ENCODE measurements at regions not wholly inside any gene's neighbourhood (a gene's known extent, or its start where the extent isn't known, plus 50 kb on each side); places are given as distances from the start of the nearest gene placed in this dataset.

GRCh38 chr9:28707616-28708015 is 1134.3 kb upstream of the C9orf72 start:
- H3K36me3 ChIP-seq (replicated peaks; ENCODE audit: low read depth, low read length) = no peaks in the 10 kb centered on the region
- H3K9me3 ChIP-seq (ENCODE audit: insufficient read depth, low read length) = no peaks in the 10 kb centered on the region
- no peaks in the 10 kb centered on the region for H3K27me3 ChIP-seq (ENCODE audit: low read depth, low read length)

GRCh38 chr9:28714188-28714587 is 1140.9 kb upstream of the C9orf72 start:
- no peaks in the 10 kb centered on the region for H3K4me1 ChIP-seq (ENCODE audit: low read length)
- no peaks in the 10 kb centered on the region for H3K27me3 ChIP-seq (ENCODE audit: low read depth, low read length)
- no peak overlapping the region for H2AFZ ChIP-seq (ENCODE audit: low read depth, low read length)
- H3K4me3 ChIP-seq (ENCODE audit: low read length) = no peak overlapping the region
- no peaks in the 10 kb centered on the region for H3K79me2 ChIP-seq (ENCODE audit: low read length)
- H3K27ac ChIP-seq (ENCODE audit: low read length) = no peak overlapping the region
- H3K9ac ChIP-seq (ENCODE audit: low read length) = no peak overlapping the region
- TF ChIP-seq EZH2phosphoT487 (IDR thresholded peaks at IDR 0.05; ENCODE audit: low read depth) (no peak), CTCF (IDR thresholded peaks at IDR 0.05; ENCODE audit: low read depth, low read length) (no peak)
- H3K36me3 ChIP-seq (replicated peaks; ENCODE audit: low read depth, low read length) = no peaks in the 10 kb centered on the region
- H4K20me1 ChIP-seq (ENCODE audit: insufficient read depth, low read length) = no peaks in the 10 kb centered on the region
- H3K4me2 ChIP-seq (ENCODE audit: low read length) = no peak overlapping the region
- no peaks in the 10 kb centered on the region for H3K9me3 ChIP-seq (ENCODE audit: insufficient read depth, low read length)

More at GRCh38 chr9:28707616-28708015, 1134.3 kb upstream of the C9orf72 start:
- Histone ChIP-seq H3K27ac (ENCODE audit: low read length) (no peak overlapping the region), H2AFZ (ENCODE audit: low read depth, low read length) (no peak overlapping the region), H4K20me1 (ENCODE audit: insufficient read depth, low read length) (no peaks in the 10 kb centered on the region), H3K9ac (ENCODE audit: low read length) (no peak overlapping the region), H3K4me1 (ENCODE audit: low read length) (no peaks in the 10 kb centered on the region), H3K79me2 (ENCODE audit: low read length) (no peaks in the 10 kb centered on the region), H3K4me2 (ENCODE audit: low read length) (no peak overlapping the region), H3K4me3 (ENCODE audit: low read length) (no peak overlapping the region)
- TF ChIP-seq EZH2phosphoT487 (IDR thresholded peaks at IDR 0.05; ENCODE audit: low read depth) (no peak), CTCF (IDR thresholded peaks at IDR 0.05; ENCODE audit: low read depth, low read length) (no peak)

GRCh38 chr9:28718226-28718625 is 1144.9 kb upstream of the C9orf72 start:
- Histone ChIP-seq H3K9ac (ENCODE audit: low read length) (no peak overlapping the region), H3K4me3 (ENCODE audit: low read length) (no peak overlapping the region), H3K27me3 (ENCODE audit: low read depth, low read length) (no peaks in the 10 kb centered on the region), H3K79me2 (ENCODE audit: low read length) (no peaks in the 10 kb centered on the region), H2AFZ (ENCODE audit: low read depth, low read length) (no peak overlapping the region), H4K20me1 (ENCODE audit: insufficient read depth, low read length) (no peaks in the 10 kb centered on the region), H3K9me3 (ENCODE audit: insufficient read depth, low read length) (no peaks in the 10 kb centered on the region), H3K27ac (ENCODE audit: low read length) (no peak overlapping the region), H3K36me3 (replicated peaks; ENCODE audit: low read depth, low read length) (no peaks in the 10 kb centered on the region), H3K4me2 (ENCODE audit: low read length) (no peak overlapping the region), H3K4me1 (ENCODE audit: low read length) (no peaks in the 10 kb centered on the region)
- TF ChIP-seq EZH2phosphoT487 (IDR thresholded peaks at IDR 0.05; ENCODE audit: low read depth) (no peak), CTCF (IDR thresholded peaks at IDR 0.05; ENCODE audit: low read depth, low read length) (no peak)

GRCh38 chr9:28720746-28721145 is 1147.5 kb upstream of the C9orf72 start:
- no peaks in the 10 kb centered on the region for H4K20me1 ChIP-seq (ENCODE audit: insufficient read depth, low read length)
- H3K9me3 ChIP-seq (ENCODE audit: insufficient read depth, low read length) = no peaks in the 10 kb centered on the region
- no peak overlapping the region for H3K4me2 ChIP-seq (ENCODE audit: low read length)
- H2AFZ ChIP-seq (ENCODE audit: low read depth, low read length) = no peak overlapping the region
- H3K4me1 ChIP-seq (ENCODE audit: low read length) = no peaks in the 10 kb centered on the region
- no peaks in the 10 kb centered on the region for H3K27me3 ChIP-seq (ENCODE audit: low read depth, low read length)
- no peaks in the 10 kb centered on the region for H3K79me2 ChIP-seq (ENCODE audit: low read length)
- H3K9ac ChIP-seq (ENCODE audit: low read length) = no peak overlapping the region
- TF ChIP-seq EZH2phosphoT487 (IDR thresholded peaks at IDR 0.05; ENCODE audit: low read depth) = no peak
- no peaks in the 10 kb centered on the region for H3K36me3 ChIP-seq (replicated peaks; ENCODE audit: low read depth, low read length)
- no peak overlapping the region for H3K4me3 ChIP-seq (ENCODE audit: low read length)
- H3K27ac ChIP-seq (ENCODE audit: low read length) = no peak overlapping the region

- Histone ChIP-seq H3K4me1 (ENCODE audit: low read length) (no peaks in the 10 kb centered on the region), H3K27ac (ENCODE audit: low read length) (no peak overlapping the region), H3K4me3 (ENCODE audit: low read length) (no peak overlapping the region), H3K9ac (ENCODE audit: low read length) (no peak overlapping the region), H3K4me2 (ENCODE audit: low read length) (no peak overlapping the region), H3K9me3 (ENCODE audit: insufficient read depth, low read length) (no peaks in the 10 kb centered on the region), H3K27me3 (ENCODE audit: low read depth, low read length) (no peaks in the 10 kb centered on the region), H4K20me1 (ENCODE audit: insufficient read depth, low read length) (no peaks in the 10 kb centered on the region), H3K79me2 (ENCODE audit: low read length) (no peaks in the 10 kb centered on the region), H2AFZ (ENCODE audit: low read depth, low read length) (no peak overlapping the region), H3K36me3 (replicated peaks; ENCODE audit: low read depth, low read length) (no peaks in the 10 kb centered on the region)
- TF ChIP-seq CTCF (IDR thresholded peaks at IDR 0.05; ENCODE audit: low read depth, low read length) (no peak), EZH2phosphoT487 (IDR thresholded peaks at IDR 0.05; ENCODE audit: low read depth) (no peak)
These were observed 1156.8 kb upstream of the C9orf72 start for GRCh38 chr9:28730111-28730510.
